Endothelial cell (in vitro differentiated cells): ENCODE measurements at regions not wholly inside any gene's neighbourhood (a gene's known extent, or its start where the extent isn't known, plus 50 kb on each side); places are given as distances from the start of the nearest gene placed in this dataset.

ENCODE experiments used
- DNase-seq: peaks from one replicate; pipeline ENCODE4 v3.0.0; 2021; ENCODE audit warnings: low spot score
- H3K27ac Mint-ChIP-seq: one replicate; pipeline ENCODE4 v1.8.0; 2021; ENCODE audit warnings: mixed read lengths, inconsistent platforms; ENCODE audit not compliant: unreplicated experiment
- H3K27me3 Mint-ChIP-seq: one replicate; pipeline ENCODE4 v1.8.0; 2021; ENCODE audit warnings: mild to moderate bottlenecking, moderate library complexity, mixed read lengths, inconsistent platforms; ENCODE audit not compliant: unreplicated experiment
- H3K36me3 Mint-ChIP-seq: one replicate; pipeline ENCODE4 v1.8.0; 2021; ENCODE audit warnings: mild to moderate bottlenecking, low read depth, mixed read lengths, inconsistent platforms; ENCODE audit not compliant: unreplicated experiment
- H3K4me1 Mint-ChIP-seq: one replicate; pipeline ENCODE4 v1.8.0; 2021; ENCODE audit warnings: mild to moderate bottlenecking, mixed read lengths, inconsistent platforms; ENCODE audit not compliant: unreplicated experiment
- H3K4me3 Mint-ChIP-seq: one replicate; pipeline ENCODE4 v1.8.0; 2021; ENCODE audit warnings: mild to moderate bottlenecking, mixed read lengths, inconsistent platforms; ENCODE audit not compliant: unreplicated experiment
- H3K9me3 Mint-ChIP-seq: one replicate; pipeline ENCODE4 v1.8.0; 2021; ENCODE audit warnings: mixed read lengths, inconsistent platforms; ENCODE audit not compliant: unreplicated experiment
- CTCF ChIP-seq: fragments of 200-600 bp; sonication (generic); IDR thresholded peaks from one replicate; pipeline ENCODE4 v1.5.0; 2021; ENCODE audit warnings: antibody characterized with exemption; ENCODE audit not compliant: unreplicated experiment

- no peak for TF ChIP-seq CTCF
- Mint-ChIP-seq H3K36me3 (peaks cover under 1% of the 10 kb centered on the region), H3K27ac (no peak overlapping the region), H3K9me3 (no peaks in the 10 kb centered on the region), H3K4me3 (no peak overlapping the region), H3K4me1 (peaks cover 10% of the 10 kb centered on the region), H3K27me3 (no peaks in the 10 kb centered on the region)
- no peak for DNase-seq
These were observed 290.2 kb downstream of the C7orf25 start for GRCh38 chr7:42621543-42622219.

GRCh38 chr7:42618651-42619360 lies 293.1 kb downstream of the C7orf25 start:
- H3K27ac Mint-ChIP-seq, result no peak overlapping the region
- H3K27me3 Mint-ChIP-seq, result no peaks in the 10 kb centered on the region

GRCh38 chr7:42617806-42618457 lies 293.9 kb downstream of the C7orf25 start:
- no peak overlapping the region for H3K4me3 Mint-ChIP-seq
- no peak for DNase-seq
- TF ChIP-seq CTCF, result no peak
- peaks cover 10% of the 10 kb centered on the region for H3K4me1 Mint-ChIP-seq
- peaks cover 3% of the 10 kb centered on the region for H3K36me3 Mint-ChIP-seq
- no peak overlapping the region for H3K27ac Mint-ChIP-seq
- no peaks in the 10 kb centered on the region for H3K27me3 Mint-ChIP-seq
- H3K9me3 Mint-ChIP-seq, result no peaks in the 10 kb centered on the region

More at GRCh38 chr7:42618651-42619360, 293.1 kb downstream of the C7orf25 start:
- Mint-ChIP-seq H3K9me3 (no peaks in the 10 kb centered on the region), H3K4me3 (no peak overlapping the region), H3K4me1 (peaks cover 10% of the 10 kb centered on the region), H3K36me3 (peaks cover 3% of the 10 kb centered on the region)
- DNase-seq, result no peak
- TF ChIP-seq CTCF, result no peak

- DNase-seq, result no peak
- H3K4me3 Mint-ChIP-seq, result no peak overlapping the region
- H3K27ac Mint-ChIP-seq, result no peak overlapping the region
- no peaks in the 10 kb centered on the region for H3K9me3 Mint-ChIP-seq
- peaks cover 10% of the 10 kb centered on the region for H3K4me1 Mint-ChIP-seq
- H3K36me3 Mint-ChIP-seq, result peaks cover 3% of the 10 kb centered on the region
- no peaks in the 10 kb centered on the region for H3K27me3 Mint-ChIP-seq
- TF ChIP-seq CTCF, result no peak
These were observed 294.7 kb downstream of the C7orf25 start for GRCh38 chr7:42617071-42617765.
